NT2/D1 (cell line): ENCODE measurements at regions not wholly inside any gene's neighbourhood (a gene's known extent, or its start where the extent isn't known, plus 50 kb on each side); places are given as distances from the start of the nearest gene placed in this dataset.

Experiments used
- DNase-seq: peaks from one replicate; pipeline ENCODE4 v3.0.0-alpha.2; 2011; ENCODE audit warnings: low read depth, low spot score
- H3K27me3 ChIP-seq: 2 replicates; pipeline ENCODE4 v1.6.0; 2011; ENCODE audit warnings: mild to moderate bottlenecking; ENCODE audit not compliant: insufficient read length, insufficient read depth
- H3K36me3 ChIP-seq: 2 replicates; pipeline ENCODE4 v1.6.1; 2011; ENCODE audit warnings: mild to moderate bottlenecking, low read length, mixed read lengths; ENCODE audit not compliant: insufficient read depth, insufficient read length
- H3K4me1 ChIP-seq: 2 replicates; pipeline ENCODE4 v1.5.1; 2011; ENCODE audit not compliant: insufficient read depth, insufficient read length
- H3K4me3 ChIP-seq: 2 replicates; pipeline ENCODE4 v1.5.1; 2011; ENCODE audit warnings: low read depth; ENCODE audit not compliant: insufficient read length
- H3K9ac ChIP-seq: 2 replicates; pipeline ENCODE4 v1.6.0; 2011; ENCODE audit warnings: low read depth; ENCODE audit not compliant: insufficient read length
- H3K9me3 ChIP-seq: 2 replicates; pipeline ENCODE4 v1.5.1; 2011; ENCODE audit warnings: mild to moderate bottlenecking, low read length; ENCODE audit not compliant: insufficient read depth
- SUZ12 ChIP-seq: IDR thresholded peaks from 2 replicates; pipeline ENCODE4 v1.6.1; 2011; ENCODE audit not compliant: insufficient read length, insufficient read depth; ENCODE audit errors: extremely low read depth
- YY1 ChIP-seq: IDR thresholded peaks from 2 replicates; pipeline ENCODE4 v1.6.1; 2011; ENCODE audit not compliant: insufficient read length, insufficient read depth
- ZNF274 ChIP-seq: IDR thresholded peaks from 2 replicates; pipeline ENCODE4 v1.6.1; 2011; ENCODE audit warnings: mild to moderate bottlenecking, low read depth, low read length

DNA sequence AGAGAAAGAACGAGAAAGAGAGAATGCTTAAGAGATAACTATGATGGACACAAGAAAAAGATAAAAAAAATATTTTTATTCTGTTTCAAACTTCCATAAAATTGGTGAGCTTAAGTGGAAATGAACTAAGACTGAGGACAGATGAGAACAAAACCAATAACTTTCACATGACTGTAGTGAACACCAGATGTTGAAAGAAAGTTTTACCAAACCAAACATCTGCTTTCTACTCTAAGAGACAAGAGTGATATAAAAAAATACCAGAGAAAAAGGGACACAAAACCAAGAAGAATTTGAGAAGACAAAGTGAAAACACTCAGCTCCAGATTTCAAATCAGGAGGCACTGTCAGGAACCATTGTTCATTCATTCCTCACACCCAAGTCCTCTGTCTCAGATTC lies 147.9 kb downstream of the IMPG2 start:
- Histone ChIP-seq H3K27me3 (no peaks in the 10 kb centered on the region), H3K9me3 (no peaks in the 10 kb centered on the region), H3K9ac (no peak overlapping the region), H3K4me1 (no peaks in the 10 kb centered on the region), H3K4me3 (no peak overlapping the region), H3K36me3 (no peaks in the 10 kb centered on the region)
- TF ChIP-seq YY1 (no peak), SUZ12 (no peak), ZNF274 (no peak)
- DNase-seq: no peak

GRCh38 chr3:101171681-101172191 lies 148.6 kb downstream of the IMPG2 start:
- no peaks in the 10 kb centered on the region for H3K36me3 ChIP-seq
- no peak for DNase-seq
- H3K4me1 ChIP-seq: no peaks in the 10 kb centered on the region
- H3K4me3 ChIP-seq: no peak overlapping the region
- no peaks in the 10 kb centered on the region for H3K27me3 ChIP-seq
- no peaks in the 10 kb centered on the region for H3K9me3 ChIP-seq
- TF ChIP-seq SUZ12 (no peak), ZNF274 (no peak), YY1 (no peak)
- no peak overlapping the region for H3K9ac ChIP-seq

DNA sequence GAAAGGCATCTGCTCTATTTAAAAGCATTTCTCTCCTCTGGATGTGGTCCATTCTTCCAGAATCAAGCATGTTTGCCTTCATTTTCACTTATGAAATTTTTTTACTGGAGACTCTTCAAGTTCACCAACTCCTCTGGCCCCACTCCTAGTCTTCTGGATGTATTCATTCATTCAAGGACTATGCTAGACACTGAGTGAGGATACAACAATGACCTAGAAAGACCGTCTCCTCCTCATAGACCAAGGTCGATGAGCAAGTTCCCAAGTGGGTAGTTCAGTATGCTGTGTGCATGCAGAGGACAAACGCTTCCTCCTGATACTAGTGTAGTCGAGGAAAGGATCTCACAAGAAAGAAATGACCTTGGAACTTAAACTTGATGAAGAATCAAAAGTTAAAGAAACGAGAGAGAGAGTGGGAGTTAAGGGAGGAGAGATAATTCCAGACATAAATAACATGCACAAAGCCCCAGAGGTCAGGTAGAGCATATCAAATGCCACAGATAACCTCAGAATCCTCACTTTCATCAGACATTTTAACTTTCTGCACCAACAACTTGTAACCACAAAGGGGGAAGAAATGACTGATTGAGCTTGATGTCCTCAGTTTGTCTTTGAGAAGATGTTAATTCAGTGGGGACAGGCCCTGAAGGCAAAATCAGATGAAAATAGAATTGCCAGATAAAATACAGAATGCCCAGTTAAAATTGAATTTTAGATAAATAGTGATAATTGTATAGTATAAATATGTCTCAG lies 149.4 kb downstream of the IMPG2 start:
- Histone ChIP-seq H3K9me3 (no peaks in the 10 kb centered on the region), H3K9ac (no peak overlapping the region), H3K4me3 (no peak overlapping the region), H3K27me3 (no peaks in the 10 kb centered on the region), H3K4me1 (no peaks in the 10 kb centered on the region), H3K36me3 (no peaks in the 10 kb centered on the region)
- no peak for DNase-seq
- no peak for TF ChIP-seq YY1
- TF ChIP-seq SUZ12: no peak
- TF ChIP-seq ZNF274: no peak

- H3K4me3 ChIP-seq: no peak overlapping the region
- no peaks in the 10 kb centered on the region for H3K27me3 ChIP-seq
- H3K9me3 ChIP-seq: no peaks in the 10 kb centered on the region
- no peaks in the 10 kb centered on the region for H3K4me1 ChIP-seq
- DNase-seq: no peak
- TF ChIP-seq YY1: no peak
- no peak for TF ChIP-seq SUZ12
- no peak for TF ChIP-seq ZNF274
- no peak overlapping the region for H3K9ac ChIP-seq
- no peaks in the 10 kb centered on the region for H3K36me3 ChIP-seq
Observed at GRCh38 chr3:101170062-101170771, 150.2 kb downstream of the IMPG2 start.

DNA sequence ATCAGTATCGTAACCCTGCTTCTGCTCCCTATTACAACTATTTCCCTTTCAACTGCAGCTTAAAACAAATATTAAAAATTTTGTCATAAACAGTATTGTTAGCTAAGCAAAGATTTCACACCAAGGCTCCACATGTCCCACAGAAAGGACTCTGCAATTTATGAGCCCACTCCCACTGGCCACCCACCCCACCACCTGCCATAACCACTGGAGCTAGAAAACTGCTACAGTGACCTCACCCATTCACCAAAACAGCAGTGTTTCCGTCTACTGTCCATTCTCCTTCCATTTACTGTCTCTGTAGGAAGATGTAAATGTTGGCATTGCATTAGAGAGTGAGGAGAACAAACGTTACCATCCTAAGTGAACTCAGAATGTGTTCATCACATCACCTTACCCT lies 150.9 kb downstream of the IMPG2 start:
- no peak overlapping the region for H3K4me3 ChIP-seq
- H3K4me1 ChIP-seq: no peaks in the 10 kb centered on the region
- no peaks in the 10 kb centered on the region for H3K36me3 ChIP-seq
- no peak overlapping the region for H3K9ac ChIP-seq
- no peaks in the 10 kb centered on the region for H3K27me3 ChIP-seq
- TF ChIP-seq SUZ12 (no peak), ZNF274 (no peak), YY1 (no peak)
- H3K9me3 ChIP-seq: no peaks in the 10 kb centered on the region
- DNase-seq: no peak

- H3K4me1 ChIP-seq: no peaks in the 10 kb centered on the region
Observed at GRCh38 chr3:101167376-101167775, 153.0 kb downstream of the IMPG2 start.

GRCh38 chr3:101166150-101166549 lies 154.2 kb downstream of the IMPG2 start:
- no peak for TF ChIP-seq YY1
- Histone ChIP-seq H3K9ac (no peak overlapping the region), H3K36me3 (no peaks in the 10 kb centered on the region), H3K4me3 (no peak overlapping the region), H3K27me3 (no peaks in the 10 kb centered on the region), H3K4me1 (no peaks in the 10 kb centered on the region), H3K9me3 (no peaks in the 10 kb centered on the region)
- DNase-seq: no peak

More at GRCh38 chr3:101167376-101167775, 153.0 kb downstream of the IMPG2 start:
- TF ChIP-seq YY1: no peak
- no peak for TF ChIP-seq ZNF274
- no peak for TF ChIP-seq SUZ12
- H3K9me3 ChIP-seq: no peaks in the 10 kb centered on the region
- no peaks in the 10 kb centered on the region for H3K36me3 ChIP-seq
- H3K27me3 ChIP-seq: no peaks in the 10 kb centered on the region
- no peak for DNase-seq
- H3K9ac ChIP-seq: no peak overlapping the region
- no peak overlapping the region for H3K4me3 ChIP-seq
